GM12878 (cell line): ENCODE measurements at regions not wholly inside any gene's neighbourhood (a gene's known extent, or its start where the extent isn't known, plus 50 kb on each side); places are given as distances from the start of the nearest gene placed in this dataset.

Experiments
- ATAC-seq: fragments of 200-7000 bp; cut with Tn5 transposase; 3 replicates; pipeline ENCODE4 v1.9.1; 2020; ENCODE audit warnings: mild to moderate bottlenecking, moderate library complexity
- BruUV-seq: library from RNA; stranded (reverse); fragments of 400-500 nt; replicated peaks from 2 replicates; lab custom pipeline; 2021; lab: Mats Ljungman, UMichigan
- CTCF ChIA-PET: fragments of 300-600 bp; sonication (Branson Sonifier 250); formaldehyde crosslinking; extraction: SDS; loops from one replicate; lab custom pipeline; 2021; ENCODE audit warnings: inconsistent platforms; lab: Yijun Ruan, JAX
- POLR2A ChIA-PET: fragments of 350-600 bp; formaldehyde crosslinking; extraction: SDS; loops from one replicate; lab custom pipeline; 2021; ENCODE audit warnings: inconsistent platforms; lab: Charles Lee
- RAD21 ChIA-PET: fragments of 300-600 bp; sonication (Branson Sonifier 250); formaldehyde crosslinking; loops from one replicate; lab custom pipeline; 2023; ENCODE audit warnings: antibody characterized with exemption; ENCODE audit not compliant: unreplicated experiment; lab: Charles Lee
- SMC1A ChIA-PET: fragments of 300-600 bp; sonication (Branson Sonifier 250); formaldehyde crosslinking; loops from one replicate; lab custom pipeline; 2023; ENCODE audit not compliant: unreplicated experiment, uncharacterized antibody; lab: Charles Lee
- DNase-seq: peaks from one replicate; pipeline ENCODE4 v3.0.0-alpha.2; 2011; ENCODE audit warnings: low read depth, low spot score
- FAIRE-seq: peaks from 3 replicates; lab custom pipeline; 2011; peaks lifted over from hg19 to GRCh38; lab: Jason Lieb, UNC
- H2AFZ ChIP-seq: 2 replicates; pipeline ENCODE4 v1.6.0; 2011; ENCODE audit warnings: low read depth, low read length, control low read depth; ENCODE audit not compliant: control insufficient read depth
- H3K27ac ChIP-seq: 2 replicates; pipeline ENCODE4 v1.5.1; 2011; ENCODE audit warnings: control low read depth; ENCODE audit not compliant: control insufficient read depth, insufficient read depth
- H3K27me3 ChIP-seq, 2 experiments: replicated peaks in 1 of 2; 2 replicates each; pipeline versions ENCODE4 v1.6.0 to v1.6.1; 2011; ENCODE audit warnings: low read length in 1 of 2; ENCODE audit not compliant: control insufficient read depth in 2 of 2, insufficient read depth in 2 of 2
- H3K36me3 ChIP-seq, 2 experiments: 2 replicates each; pipeline ENCODE4 v1.5.1; 2011; ENCODE audit warnings: low read length in 1 of 2; ENCODE audit not compliant: control insufficient read depth in 2 of 2, insufficient read depth in 2 of 2
- H3K4me1 ChIP-seq: 2 replicates; pipeline ENCODE4 v1.6.1; 2011; ENCODE audit warnings: mild to moderate bottlenecking, low read length, moderate library complexity, mixed read lengths; ENCODE audit not compliant: control insufficient read depth, insufficient read depth
- H3K4me2 ChIP-seq: 2 replicates; pipeline ENCODE4 v1.6.0; 2011; ENCODE audit warnings: control low read depth; ENCODE audit not compliant: control insufficient read depth, insufficient read depth
- H3K4me3 ChIP-seq: fragments of 200-600 bp; sonication (generic); 2 replicates; pipeline ENCODE4 v1.5.1; 2016
- H3K79me2 ChIP-seq: 2 replicates; pipeline ENCODE4 v1.6.0; 2011; ENCODE audit warnings: low read length; ENCODE audit not compliant: control insufficient read depth, insufficient read depth
- H3K9ac ChIP-seq: 2 replicates; pipeline ENCODE4 v1.8.0; 2011; ENCODE audit warnings: low read length, control low read depth, mixed read lengths; ENCODE audit not compliant: control insufficient read depth, insufficient read depth
- H3K9me3 ChIP-seq: replicated peaks from 3 replicates; pipeline ENCODE4 v1.5.1; 2011; ENCODE audit warnings: mild to moderate bottlenecking, low read length; ENCODE audit not compliant: control insufficient read depth, insufficient read depth
- H4K20me1 ChIP-seq: 2 replicates; pipeline ENCODE4 v1.6.0; 2011; ENCODE audit not compliant: control insufficient read depth, insufficient read depth
- BACH1 ChIP-seq: fragments of 450-650 bp; IDR thresholded peaks from 2 replicates; pipeline ENCODE4 v1.6.1; 2017; ENCODE audit warnings: mild to moderate bottlenecking, borderline replicate concordance
- CBX5 ChIP-seq: sonication (generic); IDR thresholded peaks from 2 replicates; pipeline ENCODE4 v1.6.1; 2016; ENCODE audit warnings: low read depth, moderate library complexity, mild to moderate bottlenecking, inconsistent platforms
- CHD1 ChIP-seq: IDR thresholded peaks from 2 replicates; pipeline ENCODE4 v1.6.1; 2012; ENCODE audit warnings: low read depth, low read length, improper control_type of control experiment
- EP300 ChIP-seq, 2 experiments: fragments of 150-350 bp in 1 of 2; IDR thresholded peaks; 2 replicates each; pipeline ENCODE4 v1.6.1; 2011 to 2012; ENCODE audit warnings: low read depth in 2 of 2, low read length in 2 of 2, borderline replicate concordance in 1 of 2, improper control_type of control experiment in 1 of 2, inconsistent platforms in 1 of 2; ENCODE audit not compliant: control insufficient read depth in 1 of 2
- FOS ChIP-seq: IDR thresholded peaks from 3 replicates; pipeline ENCODE4 v1.6.1; 2011; ENCODE audit warnings: borderline replicate concordance; ENCODE audit not compliant: insufficient read length; ENCODE audit errors: extremely low read depth
- IKZF2 ChIP-seq, 2 experiments: fragments of 450-650 bp; IDR thresholded peaks; 2 replicates each; pipeline ENCODE4 v1.6.1; 2017; ENCODE audit warnings: mild to moderate bottlenecking in 2 of 2, moderate library complexity in 2 of 2
- JUND ChIP-seq: IDR thresholded peaks from 2 replicates; pipeline ENCODE4 v1.6.1; 2012; ENCODE audit warnings: low read depth, mild to moderate bottlenecking, low read length, improper control_type of control experiment, moderate library complexity
- NR2C2 ChIP-seq: IDR thresholded peaks from 2 replicates; pipeline ENCODE4 v1.6.1; 2011; ENCODE audit warnings: borderline replicate concordance, low read depth; ENCODE audit not compliant: control insufficient read depth, insufficient read length
- NRF1 ChIP-seq: conservative IDR thresholded peaks from 2 replicates; pipeline ENCODE4 v1.6.1; 2011; ENCODE audit warnings: mild to moderate bottlenecking, low read depth, low read length, improper control_type of control experiment
- PAX8 ChIP-seq: fragments of 450-650 bp; IDR thresholded peaks from 2 replicates; pipeline ENCODE4 v1.6.1; 2017; ENCODE audit warnings: mild to moderate bottlenecking, moderate library complexity
- POLR2A ChIP-seq: IDR thresholded peaks from 2 replicates; pipeline ENCODE4 v1.6.1; 2011; ENCODE audit warnings: low read depth, mild to moderate bottlenecking, low read length
- SMAD5 ChIP-seq: IDR thresholded peaks from 2 replicates; pipeline ENCODE4 v1.6.1; 2016; ENCODE audit warnings: antibody characterized with exemption, low read depth
- SP1 ChIP-seq: IDR thresholded peaks from one replicate; pipeline ENCODE4 v1.6.1; 2011; ENCODE audit warnings: low read depth, low read length
- TARDBP ChIP-seq: IDR thresholded peaks from 2 replicates; pipeline ENCODE4 v1.6.1; 2016; ENCODE audit warnings: borderline replicate concordance
- YY1 ChIP-seq: IDR thresholded peaks from 2 replicates; pipeline ENCODE4 v1.6.1; 2011; ENCODE audit warnings: low read depth, mild to moderate bottlenecking, low read length
- WGBS: methylation state at CpG from one replicate; pipeline ENCODE4 v1.1.6; 2016; ENCODE audit warnings: low lambda C conversion rate; ENCODE audit not compliant: insufficient replicate concordance, insufficient coverage; ENCODE audit errors: missing lambda C conversion rate; 5-methylcytosine and 5-hydroxymethylcytosine counted together
- in situ Hi-C: fragments of 300-500 bp; cut with MboI; formaldehyde crosslinking; loops from 9 replicates; pipeline ENCODE4 v1.14.3; 2018; ENCODE audit warnings: mixed read lengths
- intact Hi-C: fragments of 100-400 bp; cut with micrococcal nuclease; formaldehyde crosslinking; loops from one replicate; pipeline ENCODE4 v1.14.2; 2022; ENCODE audit not compliant: unreplicated experiment
- TF ChIP-seq, protein P1 (sequence below): fragments of 450-650 bp; IDR thresholded peaks from 2 replicates; pipeline ENCODE4 v1.6.1; 2017; ENCODE audit warnings: antibody characterized with exemption, mild to moderate bottlenecking, moderate library complexity
- TF ChIP-seq, protein P2 (sequence below): fragments of 150-350 bp; IDR thresholded peaks from 2 replicates; pipeline ENCODE4 v1.6.1; 2014; ENCODE audit warnings: mild to moderate bottlenecking, low read depth, low read length
- TF ChIP-seq, protein P3 (sequence below): fragments of 450-650 bp; IDR thresholded peaks from 2 replicates; pipeline ENCODE4 v1.6.1; 2017; ENCODE audit warnings: mild to moderate bottlenecking, low read depth, inconsistent platforms; ENCODE audit not compliant: poor library complexity, severe bottlenecking

DNA sequence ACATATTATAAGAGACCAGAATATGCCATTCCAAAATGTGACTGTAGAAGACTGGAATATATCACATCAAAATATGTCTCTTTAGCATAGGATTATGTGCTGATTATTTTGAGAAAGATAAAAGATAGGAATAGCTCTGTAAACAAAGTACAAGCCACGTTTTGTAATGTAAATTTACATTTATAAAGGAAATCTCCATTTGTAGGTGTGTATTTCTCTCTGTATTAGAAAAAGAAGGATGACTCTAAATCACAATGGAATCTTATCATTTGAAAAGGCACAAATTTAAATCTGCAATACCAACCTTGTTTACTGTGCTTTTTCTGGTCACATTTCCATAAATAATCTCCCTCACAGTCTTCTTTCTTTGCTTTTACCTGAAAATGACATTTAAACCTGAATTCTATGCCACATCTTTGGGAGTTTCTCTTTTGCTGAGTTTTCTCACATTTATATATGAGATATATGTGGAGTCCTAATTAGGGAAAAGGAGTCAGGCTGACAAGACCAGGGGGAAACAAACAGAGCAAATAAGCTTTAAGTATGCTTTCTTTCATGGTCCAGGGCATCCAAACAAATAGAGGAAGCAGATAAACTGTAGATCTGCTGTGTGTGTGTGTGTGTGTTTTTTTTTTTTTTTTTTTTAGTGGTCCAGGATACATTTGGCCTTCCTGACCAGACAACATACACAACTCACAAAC is 244.0 kb downstream of the CPXCR1 start (continued):
- TF ChIP-seq, protein P1, sequence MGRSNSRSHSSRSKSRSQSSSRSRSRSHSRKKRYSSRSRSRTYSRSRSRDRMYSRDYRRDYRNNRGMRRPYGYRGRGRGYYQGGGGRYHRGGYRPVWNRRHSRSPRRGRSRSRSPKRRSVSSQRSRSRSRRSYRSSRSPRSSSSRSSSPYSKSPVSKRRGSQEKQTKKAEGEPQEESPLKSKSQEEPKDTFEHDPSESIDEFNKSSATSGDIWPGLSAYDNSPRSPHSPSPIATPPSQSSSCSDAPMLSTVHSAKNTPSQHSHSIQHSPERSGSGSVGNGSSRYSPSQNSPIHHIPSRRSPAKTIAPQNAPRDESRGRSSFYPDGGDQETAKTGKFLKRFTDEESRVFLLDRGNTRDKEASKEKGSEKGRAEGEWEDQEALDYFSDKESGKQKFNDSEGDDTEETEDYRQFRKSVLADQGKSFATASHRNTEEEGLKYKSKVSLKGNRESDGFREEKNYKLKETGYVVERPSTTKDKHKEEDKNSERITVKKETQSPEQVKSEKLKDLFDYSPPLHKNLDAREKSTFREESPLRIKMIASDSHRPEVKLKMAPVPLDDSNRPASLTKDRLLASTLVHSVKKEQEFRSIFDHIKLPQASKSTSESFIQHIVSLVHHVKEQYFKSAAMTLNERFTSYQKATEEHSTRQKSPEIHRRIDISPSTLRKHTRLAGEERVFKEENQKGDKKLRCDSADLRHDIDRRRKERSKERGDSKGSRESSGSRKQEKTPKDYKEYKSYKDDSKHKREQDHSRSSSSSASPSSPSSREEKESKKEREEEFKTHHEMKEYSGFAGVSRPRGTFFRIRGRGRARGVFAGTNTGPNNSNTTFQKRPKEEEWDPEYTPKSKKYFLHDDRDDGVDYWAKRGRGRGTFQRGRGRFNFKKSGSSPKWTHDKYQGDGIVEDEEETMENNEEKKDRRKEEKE: no peak
- TF ChIP-seq FOS (no peak), TARDBP (no peak)
- TF ChIP-seq, protein P2, sequence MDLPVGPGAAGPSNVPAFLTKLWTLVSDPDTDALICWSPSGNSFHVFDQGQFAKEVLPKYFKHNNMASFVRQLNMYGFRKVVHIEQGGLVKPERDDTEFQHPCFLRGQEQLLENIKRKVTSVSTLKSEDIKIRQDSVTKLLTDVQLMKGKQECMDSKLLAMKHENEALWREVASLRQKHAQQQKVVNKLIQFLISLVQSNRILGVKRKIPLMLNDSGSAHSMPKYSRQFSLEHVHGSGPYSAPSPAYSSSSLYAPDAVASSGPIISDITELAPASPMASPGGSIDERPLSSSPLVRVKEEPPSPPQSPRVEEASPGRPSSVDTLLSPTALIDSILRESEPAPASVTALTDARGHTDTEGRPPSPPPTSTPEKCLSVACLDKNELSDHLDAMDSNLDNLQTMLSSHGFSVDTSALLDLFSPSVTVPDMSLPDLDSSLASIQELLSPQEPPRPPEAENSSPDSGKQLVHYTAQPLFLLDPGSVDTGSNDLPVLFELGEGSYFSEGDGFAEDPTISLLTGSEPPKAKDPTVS: no peak

DNA sequence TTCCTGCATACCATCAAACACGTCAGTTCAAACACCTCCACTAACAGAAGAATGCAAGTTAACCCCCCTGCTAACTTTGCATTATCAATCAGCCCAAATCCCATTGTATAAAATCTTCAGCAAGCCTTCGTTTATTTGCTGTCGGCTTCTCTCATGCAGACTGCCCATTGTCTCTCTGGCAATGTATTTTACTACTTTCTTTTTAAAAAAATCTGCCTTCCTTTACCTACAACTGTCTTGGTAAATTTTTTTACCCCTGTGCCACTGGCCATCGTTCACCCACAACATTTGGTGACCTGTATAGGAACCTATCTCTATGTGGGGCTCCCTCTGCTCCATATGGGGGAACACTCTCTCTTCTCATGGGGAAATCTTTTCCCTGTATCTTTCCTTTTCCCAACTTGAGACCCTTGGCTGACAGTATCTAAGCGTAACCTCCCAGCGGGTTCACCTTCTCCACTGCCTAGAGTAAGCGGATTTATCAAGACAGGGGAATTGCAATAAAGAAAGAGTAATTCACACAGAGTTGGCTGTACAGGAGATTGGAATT is 244.6 kb downstream of the CPXCR1 start:
- no peaks in the 10 kb centered on the region for H3K27me3 ChIP-seq
- H3K4me3 ChIP-seq: no peak overlapping the region
- no peak overlapping the region for H3K27ac ChIP-seq
- CTCF ChIA-PET: no interaction called here
- no peaks in the 10 kb centered on the region for H3K79me2 ChIP-seq
- SMC1A ChIA-PET: no interaction called here
- H3K4me2 ChIP-seq: no peak overlapping the region
- intact Hi-C loops (no loop called here), in situ Hi-C loops (no loop called here)
- DNase-seq (no peak), FAIRE-seq (no peak), ATAC-seq (no peak)
- POLR2A ChIA-PET: no interaction called here
- no peaks in the 10 kb centered on the region for H3K4me1 ChIP-seq
- WGBS: 41% methylated on average over 7 of the region's 7 CpGs
- H2AFZ ChIP-seq: no peak overlapping the region
- no peaks in the 10 kb centered on the region for H3K9me3 ChIP-seq
- no peaks in the 10 kb centered on the region for H3K36me3 ChIP-seq
- RAD21 ChIA-PET: no interaction called here
- H4K20me1 ChIP-seq: no peaks in the 10 kb centered on the region
- no TSS peak for BruUV-seq
- H3K9ac ChIP-seq: no peak overlapping the region
- TF ChIP-seq NRF1: no peak
- no peak for TF ChIP-seq EP300 (IDR thresholded peaks at IDR 0.05; ENCODE audit: borderline replicate concordance in 1 of 2, control insufficient read depth in 1 of 2, low read depth in 2 of 2, low read length in 2 of 2)
- TF ChIP-seq JUND: no peak
- no peak for TF ChIP-seq BACH1
- TF ChIP-seq POLR2A: no peak
- no peak for TF ChIP-seq CHD1
- no peak for TF ChIP-seq SMAD5
- TF ChIP-seq YY1: no peak
- no peak for TF ChIP-seq PAX8
- TF ChIP-seq, protein P3, sequence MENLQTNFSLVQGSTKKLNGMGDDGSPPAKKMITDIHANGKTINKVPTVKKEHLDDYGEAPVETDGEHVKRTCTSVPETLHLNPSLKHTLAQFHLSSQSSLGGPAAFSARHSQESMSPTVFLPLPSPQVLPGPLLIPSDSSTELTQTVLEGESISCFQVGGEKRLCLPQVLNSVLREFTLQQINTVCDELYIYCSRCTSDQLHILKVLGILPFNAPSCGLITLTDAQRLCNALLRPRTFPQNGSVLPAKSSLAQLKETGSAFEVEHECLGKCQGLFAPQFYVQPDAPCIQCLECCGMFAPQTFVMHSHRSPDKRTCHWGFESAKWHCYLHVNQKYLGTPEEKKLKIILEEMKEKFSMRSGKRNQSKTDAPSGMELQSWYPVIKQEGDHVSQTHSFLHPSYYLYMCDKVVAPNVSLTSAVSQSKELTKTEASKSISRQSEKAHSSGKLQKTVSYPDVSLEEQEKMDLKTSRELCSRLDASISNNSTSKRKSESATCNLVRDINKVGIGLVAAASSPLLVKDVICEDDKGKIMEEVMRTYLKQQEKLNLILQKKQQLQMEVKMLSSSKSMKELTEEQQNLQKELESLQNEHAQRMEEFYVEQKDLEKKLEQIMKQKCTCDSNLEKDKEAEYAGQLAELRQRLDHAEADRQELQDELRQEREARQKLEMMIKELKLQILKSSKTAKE: no peak
- no peak for TF ChIP-seq SP1
- no peak for TF ChIP-seq CBX5
- TF ChIP-seq NR2C2: no peak
- no peak for TF ChIP-seq IKZF2 (IDR thresholded peaks at IDR 0.05)
